OCI-LY1 (cell line): ENCODE measurements at regions not wholly inside any gene's neighbourhood (a gene's known extent, or its start where the extent isn't known, plus 50 kb on each side); places are given as distances from the start of the nearest gene placed in this dataset.

Experiments used
- H2AFZ ChIP-seq: fragments of 200-600 bp; sonication (generic), shearing (Covaris generic); 2 replicates; pipeline ENCODE4 v1.6.0; 2014; ENCODE audit warnings: antibody characterized with exemption, mild to moderate bottlenecking, low read length
- H3F3A ChIP-seq: fragments of 200-600 bp; sonication (generic), shearing (Covaris generic); 2 replicates; pipeline ENCODE4 v1.6.0; 2014; ENCODE audit warnings: mild to moderate bottlenecking, antibody characterized with exemption, low read length, moderate library complexity; ENCODE audit not compliant: insufficient read depth
- H3K27ac ChIP-seq: fragments of 200-600 bp; sonication (generic); 2 replicates; pipeline ENCODE4 v1.5.1; 2014; ENCODE audit warnings: low read length, mixed run types, mild to moderate bottlenecking, low read depth; ENCODE audit not compliant: poor library complexity, severe bottlenecking
- H3K27me3 ChIP-seq: fragments of 200-600 bp; sonication (generic); 2 replicates; pipeline ENCODE4 v1.6.0; 2014; ENCODE audit warnings: antibody characterized with exemption, mild to moderate bottlenecking, low read length, moderate library complexity; ENCODE audit not compliant: insufficient read depth
- H3K36me3 ChIP-seq: fragments of 200-600 bp; sonication (generic); 2 replicates; pipeline ENCODE4 v1.6.1; 2014; ENCODE audit warnings: mild to moderate bottlenecking, antibody characterized with exemption, low read length, moderate library complexity, mixed read lengths; ENCODE audit not compliant: insufficient read depth
- H3K4me1 ChIP-seq: fragments of 200-600 bp; sonication (generic); 2 replicates; pipeline ENCODE4 v1.5.1; 2014; ENCODE audit warnings: mild to moderate bottlenecking, low read length, moderate library complexity; ENCODE audit not compliant: insufficient read depth, severe bottlenecking
- H3K4me2 ChIP-seq: fragments of 200-600 bp; sonication (generic), shearing (Covaris generic); 2 replicates; pipeline ENCODE4 v1.6.1; 2014; ENCODE audit warnings: low read length
- H3K4me3 ChIP-seq: fragments of 200-600 bp; sonication (generic); 2 replicates; pipeline ENCODE4 v1.5.1; 2014; ENCODE audit warnings: low read length, low read depth, mild to moderate bottlenecking, mixed read lengths; ENCODE audit not compliant: poor library complexity, severe bottlenecking
- H3K79me2 ChIP-seq: fragments of 200-600 bp; shearing (Covaris generic); 2 replicates; pipeline ENCODE4 v1.6.1; 2016; ENCODE audit warnings: mixed run types, low read length, mixed read lengths; ENCODE audit not compliant: insufficient read depth
- H3K9ac ChIP-seq: fragments of 200-600 bp; sonication (generic), shearing (Covaris generic); 2 replicates; pipeline ENCODE4 v1.6.1; 2014; ENCODE audit warnings: mild to moderate bottlenecking, low read length, mixed read lengths
- H3K9me2 ChIP-seq: fragments of 200-600 bp; sonication (generic), shearing (Covaris generic); 2 replicates; pipeline ENCODE4 v1.6.1; 2014; ENCODE audit warnings: low read depth, mild to moderate bottlenecking, low read length, mixed read lengths
- H3K9me3 ChIP-seq: fragments of 200-600 bp; shearing (Covaris generic); 2 replicates; pipeline ENCODE4 v1.6.1; 2014; ENCODE audit warnings: low read length, mixed read lengths
- H4K20me1 ChIP-seq: fragments of 200-600 bp; sonication (generic), shearing (Covaris generic); 2 replicates; pipeline ENCODE4 v1.6.0; 2016; ENCODE audit warnings: mild to moderate bottlenecking, low read length; ENCODE audit not compliant: insufficient read depth
- EZH2 ChIP-seq: fragments of 200-600 bp; sonication (generic), shearing (Covaris generic); IDR thresholded peaks from 2 replicates; pipeline ENCODE4 v1.8.0; 2017; ENCODE audit warnings: borderline replicate concordance, mixed run types, mild to moderate bottlenecking, antibody characterized with exemption, low read length, moderate library complexity, mixed read lengths
- TF ChIP-seq, protein P1 (sequence below): fragments of 200-600 bp; sonication (generic), shearing (Covaris generic); IDR thresholded peaks from 2 replicates; pipeline ENCODE4 v1.5.1; 2017; ENCODE audit warnings: mild to moderate bottlenecking, antibody characterized with exemption, low read length, moderate library complexity, mixed read lengths

DNA sequence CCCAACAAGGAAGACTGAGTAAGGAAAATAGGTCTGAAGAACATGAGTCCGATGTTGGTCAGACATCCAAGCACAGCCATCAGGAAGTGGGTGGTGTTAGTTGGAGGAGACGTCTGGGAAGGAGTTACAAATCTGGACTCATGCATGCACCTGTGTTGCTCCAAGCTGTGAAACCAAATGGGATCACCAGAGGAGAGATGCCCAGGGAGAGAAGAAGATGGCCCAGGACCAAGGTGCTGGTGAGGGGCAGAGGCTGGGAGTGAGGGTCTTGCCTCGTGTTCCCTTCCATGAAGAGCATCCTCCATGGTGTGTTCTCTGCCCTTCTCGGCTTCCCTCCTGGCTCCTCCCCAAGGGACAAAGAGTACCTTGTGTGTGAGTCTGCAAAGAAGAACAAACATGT is 405.6 kb downstream of the NPHP4 start:
- Histone ChIP-seq H3K9ac (no peak overlapping the region), H3K79me2 (no peaks in the 10 kb centered on the region), H2AFZ (no peak overlapping the region), H3K27ac (no peak overlapping the region), H3K9me2 (no peaks in the 10 kb centered on the region), H3K4me1 (no peaks in the 10 kb centered on the region), H3F3A (no peaks in the 10 kb centered on the region), H3K27me3 (no peaks in the 10 kb centered on the region), H3K9me3 (peaks cover 6% of the 10 kb centered on the region; the same call in 1 of the 2 replicates), H3K36me3 (no peaks in the 10 kb centered on the region), H4K20me1 (no peaks in the 10 kb centered on the region), H3K4me2 (no peak overlapping the region), H3K4me3 (no peak overlapping the region)
- no peak for TF ChIP-seq EZH2
- TF ChIP-seq, protein P1, sequence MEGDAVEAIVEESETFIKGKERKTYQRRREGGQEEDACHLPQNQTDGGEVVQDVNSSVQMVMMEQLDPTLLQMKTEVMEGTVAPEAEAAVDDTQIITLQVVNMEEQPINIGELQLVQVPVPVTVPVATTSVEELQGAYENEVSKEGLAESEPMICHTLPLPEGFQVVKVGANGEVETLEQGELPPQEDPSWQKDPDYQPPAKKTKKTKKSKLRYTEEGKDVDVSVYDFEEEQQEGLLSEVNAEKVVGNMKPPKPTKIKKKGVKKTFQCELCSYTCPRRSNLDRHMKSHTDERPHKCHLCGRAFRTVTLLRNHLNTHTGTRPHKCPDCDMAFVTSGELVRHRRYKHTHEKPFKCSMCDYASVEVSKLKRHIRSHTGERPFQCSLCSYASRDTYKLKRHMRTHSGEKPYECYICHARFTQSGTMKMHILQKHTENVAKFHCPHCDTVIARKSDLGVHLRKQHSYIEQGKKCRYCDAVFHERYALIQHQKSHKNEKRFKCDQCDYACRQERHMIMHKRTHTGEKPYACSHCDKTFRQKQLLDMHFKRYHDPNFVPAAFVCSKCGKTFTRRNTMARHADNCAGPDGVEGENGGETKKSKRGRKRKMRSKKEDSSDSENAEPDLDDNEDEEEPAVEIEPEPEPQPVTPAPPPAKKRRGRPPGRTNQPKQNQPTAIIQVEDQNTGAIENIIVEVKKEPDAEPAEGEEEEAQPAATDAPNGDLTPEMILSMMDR, result no peak

DNA sequence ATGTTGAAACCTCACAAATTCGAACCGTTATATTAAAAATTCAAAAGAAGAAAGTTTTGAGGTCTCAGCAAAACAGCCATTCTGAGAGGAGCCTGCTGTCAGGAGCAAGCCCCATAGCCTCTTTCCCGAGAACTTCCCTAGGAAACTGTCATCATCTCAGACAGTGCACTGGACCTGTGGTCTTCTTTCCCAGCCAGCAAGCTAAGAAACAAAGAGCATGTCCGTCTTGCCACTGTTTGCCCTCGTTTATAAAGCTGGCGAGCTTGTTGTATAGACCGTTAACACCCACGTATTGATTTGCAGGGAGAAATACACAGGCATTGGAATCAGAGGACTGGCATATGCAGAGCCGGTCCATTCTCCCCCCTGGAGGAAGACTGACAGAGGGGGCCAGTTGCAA is 407.0 kb downstream of the NPHP4 start:
- Histone ChIP-seq H3K9me3 (no peaks in the 10 kb centered on the region), H3K4me1 (no peaks in the 10 kb centered on the region), H3K27me3 (no peaks in the 10 kb centered on the region), H2AFZ (no peak overlapping the region), H3F3A (no peaks in the 10 kb centered on the region), H3K9me2 (no peaks in the 10 kb centered on the region), H3K27ac (no peak overlapping the region), H3K9ac (no peak overlapping the region), H3K4me2 (no peak overlapping the region), H4K20me1 (no peaks in the 10 kb centered on the region), H3K79me2 (no peaks in the 10 kb centered on the region), H3K4me3 (no peak overlapping the region), H3K36me3 (no peaks in the 10 kb centered on the region)
- TF ChIP-seq EZH2, result no peak
- TF ChIP-seq, protein P1, result no peak

DNA sequence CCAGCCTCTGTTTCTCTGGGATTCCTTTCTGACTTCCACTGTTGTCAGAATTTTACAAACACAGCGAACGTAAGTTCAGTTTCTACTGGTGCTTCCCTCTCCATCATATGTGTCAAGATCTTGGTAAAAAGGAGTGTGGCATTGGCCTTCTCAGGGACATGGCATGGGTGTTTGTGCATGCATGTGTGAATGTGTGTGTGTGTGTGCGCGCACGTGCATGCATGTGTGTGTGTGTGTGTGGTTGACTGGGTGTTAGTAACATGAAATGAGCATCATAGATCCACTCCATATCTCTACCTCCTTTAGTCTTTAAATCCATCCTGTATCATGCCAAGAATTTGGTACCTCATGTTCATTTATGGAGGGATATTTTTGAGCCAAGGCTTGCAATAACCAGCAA is 411.3 kb downstream of the NPHP4 start:
- Histone ChIP-seq H3K4me1 (no peaks in the 10 kb centered on the region), H3K9ac (no peak overlapping the region), H3K4me3 (no peak overlapping the region), H4K20me1 (no peaks in the 10 kb centered on the region), H3K9me2 (no peaks in the 10 kb centered on the region), H3F3A (no peaks in the 10 kb centered on the region), H3K79me2 (no peaks in the 10 kb centered on the region), H3K27me3 (no peaks in the 10 kb centered on the region), H3K9me3 (no peaks in the 10 kb centered on the region), H3K36me3 (no peaks in the 10 kb centered on the region), H3K27ac (no peak overlapping the region), H3K4me2 (no peak overlapping the region), H2AFZ (no peak overlapping the region)
- TF ChIP-seq, protein P1, result no peak
- TF ChIP-seq EZH2, result no peak
